Esophagus squamous epithelium (tissue), 4 donors: ENCODE measurements at regions not wholly inside any gene's neighbourhood (a gene's known extent, or its start where the extent isn't known, plus 50 kb on each side); places are given as distances from the start of the nearest gene placed in this dataset.

Experiments used
- POLR2A ChIP-seq, 4 donors: fragments of 450-650 bp; IDR thresholded peaks; one replicate each; pipeline ENCODE4 v1.6.1; 2017; ENCODE audit warnings: antibody characterized with exemption in 4 of 4, mild to moderate bottlenecking in 4 of 4, moderate library complexity in 3 of 4
- TF ChIP-seq, protein P1 (sequence below), 6 experiments: fragments of 450-650 bp in 4 of 6; fragments of 200-600 bp in 2 of 6; sonication (generic) in 2 of 6; IDR thresholded peaks; one replicate each; pipeline ENCODE4 v1.5.1; 2016 to 2019; ENCODE audit warnings: antibody characterized with exemption in 6 of 6, mild to moderate bottlenecking in 4 of 6, moderate library complexity in 4 of 6

DNA sequence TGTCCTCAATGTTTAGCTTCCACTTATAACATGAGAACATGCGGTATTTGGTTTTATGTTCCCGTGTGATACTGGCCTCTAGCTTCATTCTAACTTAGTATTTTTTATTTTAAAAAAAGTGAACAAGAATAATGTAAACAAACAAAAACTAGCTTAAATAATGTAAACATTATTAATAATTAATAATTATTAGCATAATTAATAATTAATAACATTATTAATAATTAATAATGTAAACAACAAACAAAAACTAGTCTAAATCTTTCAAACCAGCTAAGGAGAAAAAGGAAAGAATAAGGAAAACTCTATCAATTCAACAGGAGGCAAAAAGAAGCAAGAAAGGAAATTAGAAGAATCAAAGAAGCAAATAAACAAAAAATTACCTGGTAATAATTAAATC is 66.2 kb upstream of the CLSTN2 start:
- TF ChIP-seq, protein P1, sequence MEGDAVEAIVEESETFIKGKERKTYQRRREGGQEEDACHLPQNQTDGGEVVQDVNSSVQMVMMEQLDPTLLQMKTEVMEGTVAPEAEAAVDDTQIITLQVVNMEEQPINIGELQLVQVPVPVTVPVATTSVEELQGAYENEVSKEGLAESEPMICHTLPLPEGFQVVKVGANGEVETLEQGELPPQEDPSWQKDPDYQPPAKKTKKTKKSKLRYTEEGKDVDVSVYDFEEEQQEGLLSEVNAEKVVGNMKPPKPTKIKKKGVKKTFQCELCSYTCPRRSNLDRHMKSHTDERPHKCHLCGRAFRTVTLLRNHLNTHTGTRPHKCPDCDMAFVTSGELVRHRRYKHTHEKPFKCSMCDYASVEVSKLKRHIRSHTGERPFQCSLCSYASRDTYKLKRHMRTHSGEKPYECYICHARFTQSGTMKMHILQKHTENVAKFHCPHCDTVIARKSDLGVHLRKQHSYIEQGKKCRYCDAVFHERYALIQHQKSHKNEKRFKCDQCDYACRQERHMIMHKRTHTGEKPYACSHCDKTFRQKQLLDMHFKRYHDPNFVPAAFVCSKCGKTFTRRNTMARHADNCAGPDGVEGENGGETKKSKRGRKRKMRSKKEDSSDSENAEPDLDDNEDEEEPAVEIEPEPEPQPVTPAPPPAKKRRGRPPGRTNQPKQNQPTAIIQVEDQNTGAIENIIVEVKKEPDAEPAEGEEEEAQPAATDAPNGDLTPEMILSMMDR (IDR thresholded peaks at IDR 0.05): no peak
- TF ChIP-seq POLR2A (IDR thresholded peaks at IDR 0.05): no peak
